ENCODE measurements at regions not wholly inside any gene's neighbourhood (a gene's known extent, or its start where the extent isn't known, plus 50 kb on each side); places are given as distances from the start of the nearest gene placed in this dataset.

DNA sequence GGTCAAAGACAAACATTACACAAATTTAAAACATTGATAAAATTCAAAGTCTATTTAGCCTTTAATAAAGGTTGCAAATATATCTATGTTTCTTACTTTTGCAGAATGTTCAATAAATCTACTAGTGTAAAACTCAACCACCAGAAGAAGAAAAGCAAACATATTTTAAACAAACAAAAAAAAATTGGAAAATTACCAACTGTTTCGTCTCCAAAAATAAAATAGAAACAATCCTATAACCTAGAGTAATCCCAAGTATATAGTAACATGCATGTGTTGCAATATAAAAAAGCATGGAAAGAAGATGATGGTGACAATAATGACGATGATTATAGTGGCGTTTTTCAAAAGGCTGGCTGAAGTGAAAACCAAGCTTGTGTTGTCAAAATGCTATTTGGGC is 86.0 kb upstream of the PAPPA start:
- no peak overlapping the region for H3K4me3 ChIP-seq (ENCODE audit: low read depth, low read length)
- TF ChIP-seq, protein P1, sequence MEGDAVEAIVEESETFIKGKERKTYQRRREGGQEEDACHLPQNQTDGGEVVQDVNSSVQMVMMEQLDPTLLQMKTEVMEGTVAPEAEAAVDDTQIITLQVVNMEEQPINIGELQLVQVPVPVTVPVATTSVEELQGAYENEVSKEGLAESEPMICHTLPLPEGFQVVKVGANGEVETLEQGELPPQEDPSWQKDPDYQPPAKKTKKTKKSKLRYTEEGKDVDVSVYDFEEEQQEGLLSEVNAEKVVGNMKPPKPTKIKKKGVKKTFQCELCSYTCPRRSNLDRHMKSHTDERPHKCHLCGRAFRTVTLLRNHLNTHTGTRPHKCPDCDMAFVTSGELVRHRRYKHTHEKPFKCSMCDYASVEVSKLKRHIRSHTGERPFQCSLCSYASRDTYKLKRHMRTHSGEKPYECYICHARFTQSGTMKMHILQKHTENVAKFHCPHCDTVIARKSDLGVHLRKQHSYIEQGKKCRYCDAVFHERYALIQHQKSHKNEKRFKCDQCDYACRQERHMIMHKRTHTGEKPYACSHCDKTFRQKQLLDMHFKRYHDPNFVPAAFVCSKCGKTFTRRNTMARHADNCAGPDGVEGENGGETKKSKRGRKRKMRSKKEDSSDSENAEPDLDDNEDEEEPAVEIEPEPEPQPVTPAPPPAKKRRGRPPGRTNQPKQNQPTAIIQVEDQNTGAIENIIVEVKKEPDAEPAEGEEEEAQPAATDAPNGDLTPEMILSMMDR (IDR thresholded peaks at IDR 0.05; ENCODE audit: insufficient read depth, low read length, missing control alignments), result no peak
- ChIA-PET CTCF (no interaction called here), POLR2A (no interaction called here)
- DNase-seq (ENCODE audit: low read depth, low spot score), result no peak

DNA sequence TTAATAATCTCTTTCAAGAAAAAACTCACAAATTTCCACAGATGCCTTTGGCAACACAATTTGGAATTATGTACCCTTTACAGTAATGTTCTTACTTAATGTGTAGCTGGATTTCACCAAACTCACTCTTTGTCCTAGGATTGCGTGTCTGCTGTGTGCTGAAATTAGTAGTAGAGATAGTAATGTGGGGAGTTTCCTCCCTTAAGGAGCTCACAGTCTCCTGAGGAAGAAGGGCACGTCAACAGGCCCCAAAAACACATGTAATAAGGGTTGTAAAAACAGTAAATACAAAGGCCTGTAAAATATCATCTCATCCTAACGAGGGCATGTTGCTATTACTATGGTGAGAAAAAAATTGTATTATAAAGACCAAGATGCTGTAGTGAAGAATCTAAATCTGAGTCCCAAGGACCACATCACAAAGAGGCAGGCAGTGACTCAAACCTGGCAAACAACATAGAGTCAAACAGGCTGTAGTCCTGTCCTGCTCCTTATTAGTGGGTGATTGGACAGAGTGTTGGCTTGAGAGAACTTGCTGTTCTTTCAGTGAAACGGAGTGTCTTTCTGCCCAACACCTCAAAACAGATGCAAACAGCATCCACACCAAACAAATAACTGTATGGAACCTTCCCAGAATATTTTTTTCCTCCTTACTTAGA is 83.2 kb upstream of the PAPPA start:
- ChIA-PET POLR2A (no interaction called here), CTCF (interaction anchor here (1.0 kb wide), 1 partner anchor 15 kb away, joined by 3 read pairs; no protein-coding TSS in a partner anchor)
- H3K4me3 ChIP-seq (ENCODE audit: low read depth, low read length), result no peak overlapping the region
- TF ChIP-seq, protein P1 (IDR thresholded peaks at IDR 0.05; ENCODE audit: insufficient read depth, low read length, missing control alignments), result no peak
- no peak for DNase-seq (ENCODE audit: low read depth, low spot score)

DNA sequence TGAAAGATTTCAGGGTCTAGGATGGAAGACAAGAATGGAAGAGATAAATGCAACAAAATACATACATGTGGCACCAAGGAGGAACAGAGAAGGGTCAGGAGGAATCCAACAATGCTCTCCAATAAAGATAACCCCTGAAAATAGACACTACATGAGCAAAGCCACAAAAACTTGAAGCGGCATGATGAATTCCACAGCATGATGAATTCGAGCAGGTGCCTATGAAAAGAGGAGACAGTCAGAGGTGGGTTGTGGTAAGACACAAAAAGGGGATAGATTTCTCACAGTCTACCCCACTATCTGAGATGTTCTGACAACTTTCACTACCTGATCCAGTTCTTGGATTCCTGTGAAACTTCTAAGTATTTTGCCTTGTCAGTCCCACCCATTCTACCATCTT is 81.5 kb upstream of the PAPPA start:
- ChIA-PET CTCF (no interaction called here), POLR2A (no interaction called here)
- DNase-seq (ENCODE audit: low read depth, low spot score), result no peak
- H3K4me3 ChIP-seq (ENCODE audit: low read depth, low read length), result no peak overlapping the region
- TF ChIP-seq, protein P1 (IDR thresholded peaks at IDR 0.05; ENCODE audit: insufficient read depth, low read length, missing control alignments), result no peak

DNA sequence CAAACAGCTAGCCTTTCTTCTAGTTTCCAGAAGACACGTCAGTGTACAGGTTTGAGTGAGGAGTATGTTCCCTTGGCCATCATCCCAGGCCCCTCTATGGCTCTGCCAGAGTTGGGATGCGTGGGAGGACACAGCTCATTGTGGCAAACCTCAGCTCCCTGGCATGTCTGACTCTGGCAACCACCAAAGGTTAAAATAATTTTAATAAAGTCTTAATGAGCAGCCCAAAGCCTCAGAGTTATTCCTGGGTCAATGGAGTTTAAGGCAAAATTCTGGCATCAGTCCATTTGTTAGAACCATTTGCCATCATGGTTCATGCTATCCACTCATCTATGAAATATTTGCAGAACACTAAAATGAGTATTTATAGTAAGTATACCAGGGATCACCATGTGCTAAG is 79.8 kb upstream of the PAPPA start:
- CTCF ChIA-PET, result interaction anchor here (1.1 kb wide), 1 partner anchor 24 kb away, joined by 3 read pairs; no protein-coding TSS in a partner anchor
- no peak for DNase-seq (ENCODE audit: low read depth, low spot score)
- POLR2A ChIA-PET, result interaction anchor here (0.9 kb wide), 1 partner anchor 14 kb away, joined by 3 read pairs; no protein-coding TSS in a partner anchor
- TF ChIP-seq, protein P1 (IDR thresholded peaks at IDR 0.05; ENCODE audit: insufficient read depth, low read length, missing control alignments), result no peak
- no peak overlapping the region for H3K4me3 ChIP-seq (ENCODE audit: low read depth, low read length)

DNA sequence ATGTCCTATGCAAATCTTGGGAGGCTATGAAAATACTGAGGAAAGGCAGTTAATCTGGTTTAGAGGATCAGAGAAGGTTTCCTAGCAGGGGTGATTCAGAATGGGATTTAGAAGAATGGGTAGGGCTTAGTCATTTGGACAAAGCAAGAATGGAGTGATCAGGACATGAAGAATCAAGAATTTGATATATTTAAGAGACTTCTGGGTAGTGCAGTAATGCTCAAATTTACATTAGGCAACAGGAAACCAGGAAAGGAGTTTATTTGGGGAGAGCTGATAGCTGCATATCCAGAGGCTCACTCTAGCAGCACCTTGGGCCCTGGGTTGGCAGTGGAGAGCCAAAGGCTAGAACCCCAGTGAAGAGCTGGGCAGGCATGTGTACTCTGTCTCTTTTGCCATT is 78.9 kb upstream of the PAPPA start:
- CTCF ChIA-PET, result interaction anchor here (1.1 kb wide), 1 partner anchor 23 kb away, joined by 3 read pairs; no protein-coding TSS in a partner anchor
- TF ChIP-seq, protein P1 (IDR thresholded peaks at IDR 0.05; ENCODE audit: insufficient read depth, low read length, missing control alignments), result no peak
- POLR2A ChIA-PET, result interaction anchor here (0.9 kb wide), 1 partner anchor 13 kb away, joined by 3 read pairs; no protein-coding TSS in a partner anchor
- no peak overlapping the region for H3K4me3 ChIP-seq (ENCODE audit: low read depth, low read length)
- no peak for DNase-seq (ENCODE audit: low read depth, low spot score)

DNA sequence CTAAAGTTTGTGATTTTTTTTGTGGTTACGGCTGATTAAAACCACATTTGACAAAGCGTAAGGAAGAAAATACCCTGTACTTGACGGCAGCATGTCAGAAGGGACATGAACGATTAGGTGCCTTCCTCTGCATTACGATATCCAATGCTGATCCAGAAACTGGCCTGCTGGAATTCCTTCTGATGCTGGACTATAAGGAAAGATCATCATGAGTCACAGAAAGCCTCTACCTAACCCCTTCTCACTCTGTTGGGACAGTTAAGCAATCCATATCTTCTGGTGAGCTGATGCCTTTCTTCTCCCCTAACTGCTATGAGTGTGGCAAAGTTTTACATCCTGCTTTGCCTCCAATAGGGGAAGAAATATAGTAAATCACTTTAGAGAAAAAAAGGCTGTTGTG is 78.4 kb upstream of the PAPPA start:
- ChIA-PET CTCF (interaction anchor here (1.1 to 1.4 kb wide), 2 partner anchors 9 to 22 kb away, joined by 3 read pairs; no protein-coding TSS in a partner anchor), POLR2A (no interaction called here)
- DNase-seq (ENCODE audit: low read depth, low spot score), result no peak
- TF ChIP-seq, protein P1 (IDR thresholded peaks at IDR 0.05; ENCODE audit: insufficient read depth, low read length, missing control alignments), result no peak
- H3K4me3 ChIP-seq (ENCODE audit: low read depth, low read length), result no peak overlapping the region
